RWPE1 (cell line): ENCODE measurements at regions not wholly inside any gene's neighbourhood (a gene's known extent, or its start where the extent isn't known, plus 50 kb on each side); places are given as distances from the start of the nearest gene placed in this dataset.

Experiments
- CTCF ChIA-PET: fragments of 350-600 bp; sonication (Branson Sonifier 250); formaldehyde crosslinking; extraction: SDS; loops from one replicate; lab custom pipeline; 2021; lab: Yijun Ruan, JAX
- POLR2A ChIA-PET: fragments of 400-600 bp; formaldehyde crosslinking; extraction: SDS; loops from one replicate; lab custom pipeline; 2020; ENCODE audit warnings: antibody characterized with exemption; ENCODE audit not compliant: low non-redundant PET; lab: Yijun Ruan, JAX
- DNase-seq: peaks from one replicate; pipeline ENCODE4 v3.0.0; 2012; ENCODE audit warnings: low spot score
- H3K27ac ChIP-seq: fragments of 450-650 bp; 2 replicates; pipeline ENCODE4 v1.5.1; 2017
- TF ChIP-seq, protein P1 (sequence below): fragments of 450-650 bp; conservative IDR thresholded peaks from 2 replicates; pipeline ENCODE4 v1.5.1; 2017; ENCODE audit warnings: low read depth, mild to moderate bottlenecking

GRCh38 chr10:107409522-107409921 lies 245.0 kb upstream of the SORCS1 start:
- DNase-seq, result peak; percentile 12
- H3K27ac ChIP-seq, result no peak overlapping the region
- TF ChIP-seq, protein P1, sequence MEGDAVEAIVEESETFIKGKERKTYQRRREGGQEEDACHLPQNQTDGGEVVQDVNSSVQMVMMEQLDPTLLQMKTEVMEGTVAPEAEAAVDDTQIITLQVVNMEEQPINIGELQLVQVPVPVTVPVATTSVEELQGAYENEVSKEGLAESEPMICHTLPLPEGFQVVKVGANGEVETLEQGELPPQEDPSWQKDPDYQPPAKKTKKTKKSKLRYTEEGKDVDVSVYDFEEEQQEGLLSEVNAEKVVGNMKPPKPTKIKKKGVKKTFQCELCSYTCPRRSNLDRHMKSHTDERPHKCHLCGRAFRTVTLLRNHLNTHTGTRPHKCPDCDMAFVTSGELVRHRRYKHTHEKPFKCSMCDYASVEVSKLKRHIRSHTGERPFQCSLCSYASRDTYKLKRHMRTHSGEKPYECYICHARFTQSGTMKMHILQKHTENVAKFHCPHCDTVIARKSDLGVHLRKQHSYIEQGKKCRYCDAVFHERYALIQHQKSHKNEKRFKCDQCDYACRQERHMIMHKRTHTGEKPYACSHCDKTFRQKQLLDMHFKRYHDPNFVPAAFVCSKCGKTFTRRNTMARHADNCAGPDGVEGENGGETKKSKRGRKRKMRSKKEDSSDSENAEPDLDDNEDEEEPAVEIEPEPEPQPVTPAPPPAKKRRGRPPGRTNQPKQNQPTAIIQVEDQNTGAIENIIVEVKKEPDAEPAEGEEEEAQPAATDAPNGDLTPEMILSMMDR, result peak; percentile 40
- ChIA-PET CTCF (interaction anchor here (0.6 to 1.1 kb wide), 5 partner anchors 129 to 1136 kb away, joined by 3 to 5 read pairs (median 3); no protein-coding TSS in a partner anchor), POLR2A (no interaction called here)

- POLR2A ChIA-PET, result interaction anchor here (0.5 kb wide), 1 partner anchor 509 kb away, joined by 3 read pairs; no protein-coding TSS in a partner anchor
- CTCF ChIA-PET, result interaction anchor here (0.6 kb wide), 1 partner anchor 51 kb away, joined by 4 read pairs; no protein-coding TSS in a partner anchor
- no peak for DNase-seq
- no peak overlapping the region for H3K27ac ChIP-seq
- TF ChIP-seq, protein P1, result no peak
These were observed 233.6 kb upstream of the SORCS1 start for GRCh38 chr10:107398115-107398514.

GRCh38 chr10:107391901-107392300 lies 227.4 kb upstream of the SORCS1 start:
- DNase-seq, result no peak
- POLR2A ChIA-PET, result no interaction called here

DNA sequence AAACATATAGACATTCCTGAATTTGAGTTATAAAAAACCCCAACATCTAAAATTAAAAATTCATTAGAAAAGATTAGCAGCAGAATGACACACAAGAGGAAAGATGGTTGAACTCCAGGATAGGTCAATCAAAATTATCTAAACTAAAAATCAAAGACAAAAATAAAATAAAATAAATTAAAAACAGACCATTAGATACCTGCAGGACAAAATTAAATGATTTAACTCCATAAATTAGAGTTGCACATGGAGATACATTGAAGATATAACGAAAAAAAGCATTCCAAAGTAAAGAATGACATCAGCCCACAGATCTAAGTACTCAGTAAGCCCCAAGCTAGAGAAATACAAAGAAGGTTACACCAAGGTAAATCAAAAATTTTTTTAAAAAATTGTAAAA lies 226.1 kb upstream of the SORCS1 start:
- TF ChIP-seq, protein P1, result no peak
- CTCF ChIA-PET, result no interaction called here
- POLR2A ChIA-PET, result no interaction called here
- no peak for DNase-seq
- H3K27ac ChIP-seq, result no peak overlapping the region

More at GRCh38 chr10:107391901-107392300, 227.4 kb upstream of the SORCS1 start:
- TF ChIP-seq, protein P1, result no peak
- CTCF ChIA-PET, result no interaction called here
- no peak overlapping the region for H3K27ac ChIP-seq

- ChIA-PET CTCF (interaction anchor here (0.8 kb wide), 1 partner anchor 599 kb away, joined by 3 read pairs; no protein-coding TSS in a partner anchor), POLR2A (no interaction called here)
- H3K27ac ChIP-seq, result no peak overlapping the region
- TF ChIP-seq, protein P1, result no peak
- no peak for DNase-seq
These were observed 218.9 kb upstream of the SORCS1 start for GRCh38 chr10:107383357-107383756.

DNA sequence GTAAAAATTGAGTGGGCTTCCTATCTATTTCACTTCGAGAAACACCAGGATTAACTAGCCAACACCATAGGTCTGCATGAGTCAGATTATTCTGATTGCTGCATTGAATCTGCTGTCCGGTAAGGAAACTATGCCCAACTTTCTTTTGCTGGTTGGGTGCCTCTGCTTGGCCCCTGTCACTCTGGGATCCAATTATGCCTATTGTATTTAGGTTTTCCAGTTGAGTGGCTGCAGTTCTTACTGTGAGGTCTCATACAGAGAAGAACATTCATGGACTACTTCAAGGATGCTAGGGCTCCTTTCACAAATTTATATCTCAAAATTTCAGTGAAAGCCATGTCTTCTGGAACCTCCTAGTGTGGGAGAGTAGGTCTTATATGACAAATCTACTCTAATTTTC lies 215.1 kb upstream of the SORCS1 start:
- no peak for DNase-seq
- TF ChIP-seq, protein P1, result no peak
- ChIA-PET POLR2A (no interaction called here), CTCF (no interaction called here)
- no peak overlapping the region for H3K27ac ChIP-seq
